GM18867 (cell line): ENCODE measurements at regions not wholly inside any gene's neighbourhood (a gene's known extent, or its start where the extent isn't known, plus 50 kb on each side); places are given as distances from the start of the nearest gene placed in this dataset.
"Not testable (repeated sequence)": the region's sequence is repeated elsewhere in the genome, so short reads cannot be mapped to it uniquely, and the experiment has no call there.

Source experiments
- ATAC-seq: cut with Tn5 transposase; IDR thresholded peaks from one replicate; pipeline ENCODE4 v1.9.1; 2021; ENCODE audit warnings: mild to moderate bottlenecking, moderate library complexity; ENCODE audit not compliant: unreplicated experiment

DNA sequence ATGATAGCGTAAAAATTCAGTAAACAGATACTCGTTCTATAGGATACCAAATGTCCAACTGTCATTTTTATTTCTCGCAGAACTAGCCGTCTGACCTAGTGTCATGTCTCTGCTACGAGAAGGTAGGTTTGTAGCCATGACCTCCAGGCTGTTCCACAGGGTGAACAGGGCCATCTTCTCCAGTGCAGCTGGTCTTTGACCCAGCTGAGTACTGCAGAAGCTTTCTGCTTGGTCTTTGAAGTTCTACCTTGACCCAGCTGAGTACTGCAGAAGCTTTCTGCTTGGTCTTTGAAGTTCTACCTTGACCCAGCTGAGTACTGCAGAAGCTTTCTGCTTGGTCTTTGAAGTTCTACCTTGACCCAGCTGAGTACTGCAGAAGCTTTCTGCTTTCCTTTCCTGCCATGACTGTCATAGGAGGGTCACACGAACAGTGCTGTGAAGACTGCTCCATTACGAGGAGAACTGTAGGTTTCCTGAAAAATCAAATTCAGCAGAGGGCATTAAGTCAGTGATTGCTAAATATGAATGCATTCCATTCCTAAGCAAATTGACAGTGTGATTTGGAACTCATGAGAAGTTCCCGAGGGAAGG lies 532.8 kb upstream of the NRP1 start:
- not testable (repeated sequence) for ATAC-seq

DNA sequence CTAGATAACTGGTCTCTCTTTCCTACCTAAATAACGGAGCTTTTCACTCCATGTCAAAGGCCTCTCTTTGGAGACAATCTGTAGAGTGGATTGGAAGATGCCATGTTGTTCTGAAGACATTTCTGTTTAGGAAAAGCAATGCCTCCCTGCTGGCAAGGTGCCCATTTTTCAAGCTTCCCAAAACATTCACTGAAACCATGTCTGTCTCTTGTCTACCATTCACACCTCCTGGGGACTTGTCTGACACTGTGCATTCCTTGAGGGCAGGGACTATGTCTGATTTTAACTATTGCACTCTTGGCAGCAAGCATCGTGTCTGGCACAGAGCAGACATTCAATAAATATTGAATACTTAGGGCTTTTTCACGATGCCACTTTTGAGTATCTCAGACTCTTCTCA lies 528.9 kb upstream of the NRP1 start:
- no peak for ATAC-seq

DNA sequence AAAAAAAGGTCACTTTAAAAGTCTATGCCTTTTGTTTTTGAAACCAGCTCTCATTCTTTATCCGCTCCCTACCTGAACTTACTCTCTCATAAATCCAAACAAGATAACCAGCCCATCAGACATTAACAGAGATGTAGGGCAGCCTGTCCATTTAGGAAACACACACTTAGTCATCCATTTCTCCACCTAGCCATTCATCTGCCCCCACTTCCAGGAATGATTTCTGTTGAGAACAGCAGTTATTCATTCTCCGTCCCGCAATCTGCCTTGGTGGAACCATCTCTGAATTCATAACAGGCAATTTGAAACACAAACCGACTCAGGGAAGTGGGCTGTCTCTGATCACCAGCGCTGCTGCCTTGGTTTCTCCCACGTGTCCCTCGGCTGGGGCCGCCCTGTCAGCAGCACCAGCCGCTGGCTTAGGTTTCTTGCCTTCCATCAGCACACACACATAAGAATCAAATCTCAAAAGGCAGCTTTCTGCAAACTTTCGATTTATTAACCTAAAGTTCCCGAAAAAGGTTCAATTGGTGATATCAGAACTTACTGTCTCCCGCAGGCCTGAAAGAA lies 528.2 kb upstream of the NRP1 start:
- no peak for ATAC-seq

DNA sequence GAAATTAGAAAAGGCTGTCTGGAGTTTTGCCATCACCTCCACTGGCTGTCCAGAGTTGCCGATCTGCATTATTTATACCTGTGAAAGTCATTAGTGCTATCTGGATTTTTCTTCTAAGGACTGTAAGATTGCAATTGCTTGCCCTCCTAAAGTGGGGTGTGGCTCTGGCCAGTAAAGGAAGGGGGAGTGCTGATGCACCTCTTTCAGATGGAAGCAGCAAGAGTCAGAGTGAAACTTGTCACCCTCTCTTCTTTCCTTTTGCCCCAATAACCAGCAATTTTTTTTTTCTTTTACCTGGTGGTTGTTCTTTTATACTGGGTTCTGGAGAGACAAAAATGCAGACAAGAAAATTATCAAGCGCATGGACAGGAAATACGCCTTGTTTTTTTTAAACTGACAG lies 527.4 kb upstream of the NRP1 start:
- ATAC-seq = peak; percentile 57

DNA sequence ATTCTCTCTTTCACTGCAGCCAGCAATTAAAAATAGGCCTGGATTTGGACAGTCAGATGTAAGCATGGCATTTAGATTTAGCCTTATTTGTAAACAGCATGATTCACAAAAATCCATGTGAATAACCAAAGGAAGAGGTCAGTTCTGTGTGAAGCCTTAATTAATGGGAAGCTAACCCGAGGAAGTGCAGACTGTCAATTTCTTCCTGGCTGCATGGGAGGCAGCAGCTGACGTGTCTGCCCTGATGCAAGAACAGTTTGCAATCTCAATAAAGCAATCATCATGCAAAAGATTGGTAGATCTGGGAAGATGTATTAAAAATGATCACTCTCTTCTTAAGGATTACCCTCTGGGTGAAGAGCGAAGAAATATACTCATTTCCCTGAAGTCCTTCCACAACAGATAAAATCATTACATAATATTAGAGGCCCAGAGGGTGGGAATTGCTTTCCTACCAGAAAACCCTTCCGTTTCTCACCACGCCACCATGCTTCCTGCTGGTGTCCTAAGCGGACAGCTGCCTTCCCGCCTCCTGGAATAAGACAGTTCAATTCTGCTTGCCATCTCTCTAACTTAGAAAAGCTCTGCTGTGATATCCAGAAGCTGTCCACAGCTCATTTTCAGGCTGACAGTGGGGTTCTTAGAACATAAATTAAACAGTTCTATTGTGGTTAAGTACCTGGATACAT lies 526.7 kb upstream of the NRP1 start:
- ATAC-seq = no peak

DNA sequence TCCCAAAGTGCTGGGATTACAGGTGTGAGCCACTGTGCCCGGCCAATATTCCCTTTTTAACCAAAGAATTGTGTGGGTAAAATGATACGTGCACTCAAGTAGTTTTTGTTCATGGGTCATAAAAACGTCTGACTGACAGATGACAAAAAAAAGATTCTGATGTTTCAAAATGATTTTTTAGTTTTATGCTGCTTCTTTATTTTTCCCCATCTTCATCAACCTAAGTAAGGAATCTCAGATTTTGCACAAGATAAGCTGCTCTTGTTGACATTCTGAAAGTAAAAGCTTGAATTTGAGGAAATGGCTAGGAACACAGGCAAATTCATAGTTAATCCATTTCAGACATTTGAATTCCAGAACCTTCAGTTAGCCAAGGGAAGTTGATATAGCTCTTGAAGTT lies 526.1 kb upstream of the NRP1 start:
- no peak for ATAC-seq

DNA sequence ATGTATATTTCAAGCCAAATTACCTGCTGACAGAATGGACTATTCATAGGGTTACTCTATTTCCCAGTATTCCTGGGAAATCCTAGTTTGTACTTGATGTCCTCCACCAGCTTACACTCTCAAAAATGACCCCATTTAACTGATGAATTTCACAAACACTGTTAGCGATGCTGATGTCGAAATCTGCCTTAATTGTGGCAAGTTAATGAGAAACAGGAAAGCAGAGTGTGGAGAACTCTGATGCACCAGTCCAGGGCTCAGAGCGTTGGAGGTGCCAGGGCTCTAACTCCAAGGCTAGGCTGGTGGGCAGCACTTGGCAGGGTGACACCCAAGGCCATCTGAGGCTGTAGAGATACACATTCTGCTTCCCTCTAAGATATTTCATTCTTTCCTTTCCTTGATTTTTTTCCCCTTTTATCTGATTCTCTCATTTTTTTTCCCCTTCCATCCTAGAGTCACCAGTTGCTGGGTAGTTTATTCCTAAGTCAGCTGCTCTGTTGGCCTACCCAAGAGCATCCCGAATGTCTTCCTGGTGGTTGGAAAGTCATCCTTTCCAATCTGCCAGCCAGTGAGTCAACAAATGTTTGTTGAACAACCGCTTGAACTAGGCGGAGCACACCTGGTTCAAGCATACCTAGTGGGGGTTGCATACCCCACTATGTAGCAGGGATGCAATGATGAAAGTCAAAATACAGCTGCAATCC lies 525.0 kb upstream of the NRP1 start:
- ATAC-seq = no peak

DNA sequence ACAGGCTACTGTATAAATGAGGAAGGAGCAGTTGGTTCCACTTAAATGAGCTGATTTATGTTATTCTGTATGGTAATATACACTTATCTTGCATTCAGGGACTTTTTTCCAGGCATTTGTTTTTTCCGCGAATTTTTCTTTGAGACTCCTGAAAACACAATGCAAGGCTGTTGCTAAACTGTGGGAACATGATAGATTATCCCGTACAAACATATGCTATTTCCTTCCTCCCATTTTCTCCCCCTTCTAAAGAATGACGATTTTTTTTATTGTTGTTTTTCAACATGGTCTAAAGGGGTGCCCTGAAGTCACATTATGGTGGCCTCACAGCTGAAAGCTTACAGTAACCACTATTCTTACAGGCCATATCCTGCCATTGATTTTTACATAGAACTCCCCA lies 523.9 kb upstream of the NRP1 start:
- ATAC-seq = no peak

DNA sequence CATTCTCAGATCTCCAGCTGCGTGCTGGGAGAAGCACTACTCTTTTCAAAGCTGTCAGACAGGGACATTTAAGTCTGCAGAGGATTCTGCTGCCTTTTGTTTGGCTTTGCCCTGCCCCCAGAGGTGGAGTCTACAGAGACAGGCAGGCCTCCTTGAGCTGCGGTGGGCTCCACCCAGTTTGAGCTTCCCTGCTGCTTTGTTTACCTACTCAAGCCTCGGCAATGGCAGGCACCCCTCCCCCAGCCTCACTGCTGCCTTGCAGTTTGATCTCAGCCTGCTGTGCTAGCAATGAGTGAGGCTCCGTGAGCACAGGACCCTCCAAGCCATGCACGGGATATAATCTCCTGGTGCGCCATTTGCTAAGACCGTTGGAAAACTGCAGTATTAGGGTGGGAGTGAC lies 518.8 kb upstream of the NRP1 start:
- ATAC-seq = not testable (repeated sequence)

DNA sequence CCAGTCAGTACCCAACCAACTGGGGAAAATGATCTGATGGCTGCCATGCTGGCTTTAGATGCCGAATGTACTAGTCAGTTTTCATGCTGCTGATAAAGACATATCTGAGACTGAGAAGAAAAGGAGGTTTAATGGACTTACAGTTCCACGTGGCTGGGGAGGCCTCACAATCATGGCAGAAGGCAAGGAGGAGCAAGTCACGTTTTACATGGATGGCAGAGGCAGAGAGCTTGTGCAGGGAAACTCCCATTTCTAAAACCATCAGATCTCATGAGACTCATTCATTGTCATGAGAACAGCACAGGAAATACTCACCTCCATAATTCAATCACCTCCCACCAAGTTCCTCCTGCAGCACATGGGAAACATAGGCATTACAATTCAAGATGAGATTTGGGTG lies 508.9 kb upstream of the NRP1 start:
- no peak for ATAC-seq

DNA sequence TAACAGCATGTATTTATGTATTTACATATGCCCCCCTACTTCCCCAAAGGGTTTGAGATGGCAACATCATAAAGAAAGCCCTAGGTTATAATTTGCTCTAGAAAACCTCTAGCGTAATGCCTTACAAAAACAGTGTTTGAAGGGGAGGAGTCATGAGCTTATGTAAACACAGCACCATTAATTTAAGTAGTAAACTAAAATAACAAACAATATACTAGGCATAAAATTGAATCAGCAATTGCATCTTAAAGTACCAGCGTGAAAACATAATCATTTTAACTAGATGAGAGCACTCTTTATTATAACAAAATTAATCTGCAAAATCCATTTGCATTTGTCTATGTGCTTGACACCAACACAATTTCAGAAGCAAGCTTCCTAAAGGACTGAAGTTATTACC lies 507.2 kb upstream of the NRP1 start:
- ATAC-seq = no peak

DNA sequence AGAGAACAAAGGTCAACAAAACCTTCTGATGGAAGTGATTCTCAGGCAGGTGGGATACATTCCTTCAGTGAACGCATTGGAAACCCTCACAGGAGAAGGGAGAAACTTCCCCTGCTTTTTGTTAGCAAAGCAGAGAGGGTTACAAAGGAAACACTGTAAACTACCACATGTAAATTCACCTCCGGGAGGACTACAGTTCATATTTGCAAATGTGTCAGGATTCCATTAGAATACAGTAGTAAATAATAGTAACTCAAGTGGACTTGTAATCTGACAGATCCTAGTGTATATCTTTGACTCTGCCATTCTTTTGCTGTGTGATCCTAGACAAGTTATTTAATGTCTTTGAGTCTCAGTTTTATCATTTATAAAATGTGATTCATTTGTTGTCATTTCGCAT lies 504.3 kb upstream of the NRP1 start:
- ATAC-seq = no peak

DNA sequence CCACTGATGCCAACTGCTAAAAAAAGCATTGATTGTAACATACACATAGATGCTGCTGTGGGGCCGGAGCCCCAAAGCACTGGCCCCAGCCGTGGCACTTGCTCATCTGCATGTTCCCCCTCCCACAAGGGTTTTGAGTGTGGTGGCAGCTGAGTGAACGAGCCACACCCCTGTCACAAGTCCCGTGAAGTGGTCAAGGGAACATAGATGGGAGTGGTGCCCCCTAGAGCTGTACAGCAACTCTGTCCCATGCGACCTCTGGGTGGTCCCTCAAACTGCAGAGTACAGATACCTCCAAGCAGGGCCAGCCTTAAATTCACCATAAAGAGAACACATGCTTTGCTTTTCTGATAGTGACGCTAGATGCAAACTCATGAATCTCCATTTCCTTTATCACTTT lies 503.3 kb upstream of the NRP1 start:
- no peak for ATAC-seq

DNA sequence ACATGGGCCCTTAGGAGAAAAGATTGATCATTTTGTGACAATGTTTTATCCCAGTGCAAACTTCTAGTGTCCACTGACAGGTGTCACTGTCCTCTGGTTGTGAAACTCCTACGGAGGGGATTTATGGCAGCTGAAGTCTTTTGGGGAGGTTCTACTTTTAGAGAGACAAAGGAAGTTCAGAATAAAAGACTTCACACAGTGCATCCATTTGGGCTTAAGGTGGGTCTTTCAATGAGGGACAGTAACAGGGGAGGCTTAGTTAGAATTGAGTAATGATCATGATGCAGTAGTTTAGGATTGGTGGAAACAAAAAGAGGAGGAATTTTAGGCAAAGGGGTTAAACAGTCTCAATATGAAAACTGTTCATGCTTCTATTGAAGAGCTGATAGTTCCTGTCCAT lies 501.1 kb upstream of the NRP1 start:
- no peak for ATAC-seq

DNA sequence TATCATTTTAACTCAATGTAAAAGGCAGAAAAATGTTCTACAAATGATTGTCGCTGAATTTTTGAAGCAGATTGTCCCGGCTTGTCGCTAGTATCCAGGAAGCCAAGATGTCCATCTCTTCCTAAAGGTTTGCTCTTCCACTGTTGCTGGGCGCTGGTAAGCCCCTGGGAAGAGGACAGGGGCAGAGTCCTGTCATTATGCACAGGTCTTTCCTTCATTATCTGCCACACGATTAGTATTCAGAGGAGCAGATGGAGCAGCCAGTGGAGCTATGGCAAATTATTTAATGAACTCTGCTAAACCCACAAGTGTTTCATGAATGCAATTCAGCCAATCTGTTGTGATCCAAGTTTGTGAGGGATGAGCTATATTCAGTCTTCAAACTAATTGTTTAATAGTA lies 499.1 kb upstream of the NRP1 start:
- ATAC-seq = no peak

DNA sequence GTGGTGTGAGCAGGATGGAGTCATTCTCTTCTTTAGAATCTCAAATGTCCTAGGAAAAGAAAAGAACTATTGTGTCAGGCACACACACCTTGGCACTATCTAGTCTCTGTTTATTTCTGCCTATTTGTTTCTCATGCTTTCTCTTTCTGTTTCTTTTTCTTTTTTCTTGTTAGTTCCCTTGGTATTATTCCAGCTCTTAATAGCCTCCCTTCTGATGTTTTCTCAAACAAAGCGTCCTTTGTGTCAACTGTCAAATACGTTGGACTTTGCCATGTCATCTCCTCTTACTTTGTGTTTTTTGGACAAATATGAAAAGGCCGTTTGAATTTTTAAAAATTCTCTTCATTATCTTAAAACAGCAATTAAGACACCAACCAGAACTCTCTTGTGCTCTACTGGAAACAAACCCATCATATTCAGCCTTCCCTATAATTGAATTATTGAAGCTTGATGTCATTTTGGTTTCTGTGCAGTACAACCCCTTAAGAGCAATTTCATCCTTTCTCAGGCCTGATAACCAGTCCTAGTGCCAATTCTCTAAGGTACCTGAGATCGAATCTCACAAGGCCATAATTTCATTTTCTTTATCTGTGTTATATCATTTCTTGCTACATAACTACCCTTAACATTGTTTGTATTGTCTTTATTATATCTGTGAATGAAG lies 497.8 kb upstream of the NRP1 start:
- no peak for ATAC-seq

DNA sequence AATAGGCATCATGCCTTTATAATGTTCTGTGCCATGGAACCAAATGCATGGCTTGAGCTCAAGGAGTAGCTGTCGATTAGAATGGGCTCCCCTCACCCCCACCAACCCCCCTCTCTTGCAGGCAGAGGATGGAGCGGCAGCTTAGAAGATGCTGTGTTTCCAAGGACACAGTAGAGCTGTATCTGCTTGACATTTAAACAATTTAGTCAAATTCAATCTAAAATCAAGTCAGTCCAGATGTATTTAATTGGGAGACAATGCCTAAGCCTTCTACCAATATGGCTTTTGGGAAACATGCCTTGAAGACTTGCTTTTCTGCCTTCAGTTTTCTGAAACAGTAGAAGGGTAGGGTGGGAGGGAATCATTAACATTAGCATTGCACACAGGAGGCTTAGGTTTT lies 497.1 kb upstream of the NRP1 start:
- no peak for ATAC-seq

DNA sequence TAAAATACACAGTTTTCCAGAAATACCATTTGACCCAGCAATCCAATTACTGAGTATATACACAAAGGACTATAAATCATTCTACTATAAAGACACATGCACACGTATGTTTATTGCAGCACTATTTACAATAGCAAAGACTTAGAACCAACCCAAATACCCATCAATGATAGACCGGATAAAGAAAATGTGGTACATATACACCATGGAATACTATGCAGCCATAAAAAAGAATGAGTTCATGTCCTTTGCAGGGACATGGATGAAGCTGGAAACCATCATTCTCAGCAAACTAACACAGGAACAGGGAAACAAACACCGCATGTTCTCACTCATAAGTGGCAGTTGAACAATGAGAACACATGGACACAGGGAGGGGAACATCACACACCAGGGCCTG lies 495.4 kb upstream of the NRP1 start:
- ATAC-seq = not testable (repeated sequence)

DNA sequence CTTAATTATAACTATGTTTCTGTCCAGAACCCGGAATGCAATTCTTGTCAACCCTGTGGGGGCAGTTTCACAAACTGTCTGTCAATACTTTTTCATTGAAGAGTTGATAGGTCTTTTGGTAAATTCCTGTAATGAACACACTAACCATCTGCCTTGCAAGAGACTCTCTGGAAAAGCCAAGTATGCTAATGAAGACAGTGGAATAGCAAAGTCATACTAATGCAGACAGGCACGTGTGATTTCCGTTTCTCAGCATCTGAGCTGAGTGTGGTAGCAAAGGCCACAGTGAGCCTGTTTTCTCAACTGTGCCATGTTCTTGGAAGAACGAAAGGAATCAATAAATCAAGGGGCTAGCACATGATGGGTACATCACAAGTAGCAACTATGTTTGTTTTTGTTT lies 494.1 kb upstream of the NRP1 start:
- ATAC-seq = no peak

DNA sequence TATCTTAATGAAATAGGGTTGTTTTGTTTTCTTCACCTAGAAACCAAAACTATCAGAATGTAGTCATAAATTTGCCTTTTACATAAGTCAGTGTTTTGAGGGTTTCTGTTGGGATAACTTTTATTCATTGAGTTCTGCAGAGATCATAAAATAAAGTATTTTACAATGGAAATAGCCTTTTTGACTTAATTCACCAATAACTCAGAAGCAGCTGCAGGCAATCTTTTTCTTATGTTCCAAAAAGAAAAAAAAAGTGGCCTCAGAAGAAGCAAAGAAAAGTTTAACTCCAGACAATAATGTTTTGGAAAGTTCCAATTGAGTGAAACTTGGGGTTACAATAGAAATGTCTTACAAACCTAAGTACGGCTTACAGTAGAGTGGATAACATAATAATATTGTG lies 491.7 kb upstream of the NRP1 start:
- ATAC-seq = no peak

DNA sequence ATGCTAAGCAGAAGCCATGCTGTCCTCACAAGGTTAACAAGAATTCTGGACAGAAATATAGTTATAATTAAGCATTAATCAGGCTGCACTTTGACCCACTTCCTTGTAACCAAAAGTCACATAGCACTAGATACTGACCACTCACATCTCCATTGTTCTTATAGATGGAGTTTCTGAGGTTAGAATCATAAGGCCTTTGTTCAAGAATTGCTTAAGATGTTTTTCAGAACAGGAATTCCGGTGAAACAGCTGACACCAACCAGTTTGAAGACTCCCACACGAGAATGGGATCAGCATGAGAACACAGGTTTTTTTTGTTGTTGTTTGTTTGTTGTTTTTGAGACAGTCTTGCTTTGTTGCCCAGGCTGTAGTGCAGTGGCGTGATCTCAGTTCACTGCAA lies 488.3 kb upstream of the NRP1 start:
- no peak for ATAC-seq

DNA sequence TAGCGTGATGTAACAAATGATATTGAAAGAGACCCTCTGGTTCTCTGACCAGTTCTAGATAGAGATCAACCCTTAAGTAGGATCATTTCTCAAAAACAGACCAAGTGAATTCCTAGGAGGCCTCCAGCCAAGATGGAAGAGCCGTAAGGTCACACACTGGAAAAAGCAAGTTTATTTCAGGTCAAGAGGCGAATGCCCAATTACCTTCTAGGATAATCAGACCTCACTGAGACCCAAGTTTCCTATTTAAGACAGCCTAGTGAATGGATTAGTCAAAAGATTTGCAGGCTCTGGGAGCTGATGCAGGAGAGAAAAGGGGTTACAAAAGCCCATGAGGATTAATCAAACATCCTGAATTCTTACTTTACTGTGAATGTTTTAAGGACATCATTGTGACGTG lies 486.1 kb upstream of the NRP1 start:
- ATAC-seq = no peak
